ENCODE measurements at regions not wholly inside any gene's neighbourhood (a gene's known extent, or its start where the extent isn't known, plus 50 kb on each side); places are given as distances from the start of the nearest gene placed in this dataset.

DNA sequence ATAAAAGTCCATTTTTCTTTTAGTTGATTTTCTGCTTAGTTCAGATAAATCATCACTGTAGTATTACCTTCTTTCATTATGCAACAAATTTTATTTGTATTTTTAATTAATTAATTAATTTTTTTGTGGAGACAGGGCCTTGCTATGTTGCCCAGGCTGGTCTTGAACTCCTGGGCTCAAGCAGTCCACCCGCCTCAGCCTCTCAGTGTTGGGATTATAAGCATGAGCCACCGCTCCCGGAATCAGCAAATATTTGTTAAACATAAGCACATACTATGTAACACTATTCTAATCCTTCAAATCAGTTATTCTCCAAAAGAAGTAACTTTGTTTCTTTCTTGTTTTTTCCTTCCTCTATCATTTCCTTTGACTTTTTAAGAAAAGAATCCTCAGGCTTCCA lies 584.8 kb upstream of the ANKRD30A start:
- no peaks in the 10 kb centered on the region for H3K36me3 Mint-ChIP-seq (ENCODE audit: low read depth)
- H3K9me3 Mint-ChIP-seq (ENCODE audit: low read depth) = peaks cover 3% of the 10 kb centered on the region
- peaks cover 15% of the 10 kb centered on the region for H3K4me1 Mint-ChIP-seq (ENCODE audit: low read depth)
- no peak overlapping the region for H3K4me3 Mint-ChIP-seq (ENCODE audit: unreplicated experiment)
- H3K27me3 Mint-ChIP-seq (ENCODE audit: low read depth) = no peaks in the 10 kb centered on the region
- TF ChIP-seq, protein P1, sequence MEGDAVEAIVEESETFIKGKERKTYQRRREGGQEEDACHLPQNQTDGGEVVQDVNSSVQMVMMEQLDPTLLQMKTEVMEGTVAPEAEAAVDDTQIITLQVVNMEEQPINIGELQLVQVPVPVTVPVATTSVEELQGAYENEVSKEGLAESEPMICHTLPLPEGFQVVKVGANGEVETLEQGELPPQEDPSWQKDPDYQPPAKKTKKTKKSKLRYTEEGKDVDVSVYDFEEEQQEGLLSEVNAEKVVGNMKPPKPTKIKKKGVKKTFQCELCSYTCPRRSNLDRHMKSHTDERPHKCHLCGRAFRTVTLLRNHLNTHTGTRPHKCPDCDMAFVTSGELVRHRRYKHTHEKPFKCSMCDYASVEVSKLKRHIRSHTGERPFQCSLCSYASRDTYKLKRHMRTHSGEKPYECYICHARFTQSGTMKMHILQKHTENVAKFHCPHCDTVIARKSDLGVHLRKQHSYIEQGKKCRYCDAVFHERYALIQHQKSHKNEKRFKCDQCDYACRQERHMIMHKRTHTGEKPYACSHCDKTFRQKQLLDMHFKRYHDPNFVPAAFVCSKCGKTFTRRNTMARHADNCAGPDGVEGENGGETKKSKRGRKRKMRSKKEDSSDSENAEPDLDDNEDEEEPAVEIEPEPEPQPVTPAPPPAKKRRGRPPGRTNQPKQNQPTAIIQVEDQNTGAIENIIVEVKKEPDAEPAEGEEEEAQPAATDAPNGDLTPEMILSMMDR (IDR thresholded peaks at IDR 0.05) = no peak
- DNase-seq (ENCODE audit: low spot score) = no peak
- no peak overlapping the region for H3K27ac Mint-ChIP-seq (ENCODE audit: unreplicated experiment)

DNA sequence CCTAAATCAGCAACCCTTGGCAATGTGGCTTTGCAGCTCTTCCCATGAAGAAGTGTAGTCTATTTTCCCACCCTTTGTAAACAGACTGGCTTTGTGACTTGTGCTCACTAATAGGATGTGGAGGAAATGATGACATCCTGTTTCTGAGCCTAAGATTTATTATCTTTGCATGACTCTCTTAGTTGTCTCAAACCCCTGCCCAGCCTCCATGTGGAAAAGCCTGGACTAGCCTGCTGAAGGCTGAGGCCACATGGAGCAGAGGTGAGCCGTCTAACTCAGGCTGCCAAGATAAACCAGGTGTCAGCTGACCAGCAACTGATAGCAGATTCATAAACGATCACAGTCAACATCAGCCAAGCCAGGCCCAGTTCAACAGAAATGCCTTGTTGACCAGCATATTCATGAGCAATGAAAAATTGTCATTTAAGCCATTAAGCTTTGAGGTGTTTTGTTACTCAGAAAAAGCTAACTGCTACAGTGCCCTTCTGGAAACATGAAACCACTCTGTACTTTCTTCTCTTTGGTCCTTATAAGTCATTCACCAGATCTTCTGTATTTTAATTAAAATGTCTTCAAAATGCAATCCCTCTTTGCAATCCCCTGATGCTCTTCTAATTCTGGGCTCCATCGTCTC lies 586.3 kb upstream of the ANKRD30A start:
- Mint-ChIP-seq H3K36me3 (ENCODE audit: low read depth) (no peaks in the 10 kb centered on the region), H3K4me3 (ENCODE audit: unreplicated experiment) (no peak overlapping the region), H3K27ac (ENCODE audit: unreplicated experiment) (peak overlapping the region; percentile 84), H3K4me1 (ENCODE audit: low read depth) (peaks cover 30% of the 10 kb centered on the region), H3K9me3 (ENCODE audit: low read depth) (peaks cover 3% of the 10 kb centered on the region), H3K27me3 (ENCODE audit: low read depth) (no peaks in the 10 kb centered on the region)
- DNase-seq (ENCODE audit: low spot score) = no peak
- TF ChIP-seq, protein P1 (IDR thresholded peaks at IDR 0.05) = no peak

DNA sequence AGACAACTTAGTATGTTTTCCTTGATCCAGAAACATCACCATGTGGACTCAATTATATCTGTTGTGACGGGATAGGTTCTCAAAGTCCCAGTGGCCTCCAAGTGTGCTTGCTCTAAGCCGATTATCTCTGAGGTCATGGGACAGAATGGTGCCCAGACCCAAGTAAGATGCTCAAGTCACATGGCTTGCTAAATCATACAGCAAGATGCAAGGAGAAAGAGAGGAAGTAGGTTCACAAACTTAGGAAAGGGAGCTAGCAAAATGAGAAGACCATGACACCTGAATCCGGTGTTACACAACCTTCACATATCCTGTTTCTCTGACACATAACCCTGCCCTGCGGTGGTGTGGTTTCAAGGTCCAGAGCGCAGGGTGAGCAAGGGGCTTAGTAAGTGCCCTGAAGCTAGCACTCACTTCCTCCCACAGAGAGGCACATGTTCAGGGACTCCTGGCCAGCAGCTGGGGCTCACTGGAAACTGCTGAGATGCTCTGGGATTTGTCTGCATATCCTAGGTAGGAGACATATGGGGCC lies 590.9 kb upstream of the ANKRD30A start:
- Mint-ChIP-seq H3K27me3 (ENCODE audit: low read depth) (no peaks in the 10 kb centered on the region), H3K4me3 (ENCODE audit: unreplicated experiment) (no peak overlapping the region), H3K36me3 (ENCODE audit: low read depth) (peaks cover under 1% of the 10 kb centered on the region), H3K4me1 (ENCODE audit: low read depth) (peaks cover 29% of the 10 kb centered on the region), H3K27ac (ENCODE audit: unreplicated experiment) (no peak overlapping the region), H3K9me3 (ENCODE audit: low read depth) (peaks cover 6% of the 10 kb centered on the region)
- TF ChIP-seq, protein P1 (IDR thresholded peaks at IDR 0.05) = no peak
- DNase-seq (ENCODE audit: low spot score) = no peak

DNA sequence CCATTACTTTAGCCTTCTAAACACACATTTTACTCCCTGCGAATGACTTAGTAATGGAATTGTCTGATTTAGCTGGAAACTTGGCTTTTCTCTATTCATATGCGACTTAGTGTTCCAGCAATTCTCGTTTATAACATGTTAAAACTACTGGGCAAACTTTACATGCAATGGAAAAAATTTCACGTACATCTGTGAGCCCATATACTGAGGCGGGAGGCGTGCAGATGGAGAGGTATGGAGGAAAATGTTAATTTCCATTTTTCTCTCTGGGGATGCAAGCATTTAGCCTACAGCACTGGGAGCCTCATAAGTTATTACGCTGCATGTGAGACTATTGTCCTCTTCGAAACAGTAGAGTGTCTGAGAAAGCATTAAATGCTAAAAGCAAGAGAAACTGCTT lies 591.5 kb upstream of the ANKRD30A start:
- H3K27ac Mint-ChIP-seq (ENCODE audit: unreplicated experiment) = no peak overlapping the region
- DNase-seq (ENCODE audit: low spot score) = no peak
- H3K27me3 Mint-ChIP-seq (ENCODE audit: low read depth) = no peaks in the 10 kb centered on the region
- TF ChIP-seq, protein P1 (IDR thresholded peaks at IDR 0.05) = no peak
- peaks cover 2% of the 10 kb centered on the region for H3K36me3 Mint-ChIP-seq (ENCODE audit: low read depth)
- H3K4me3 Mint-ChIP-seq (ENCODE audit: unreplicated experiment) = no peak overlapping the region
- peaks cover 23% of the 10 kb centered on the region for H3K4me1 Mint-ChIP-seq (ENCODE audit: low read depth)
- H3K9me3 Mint-ChIP-seq (ENCODE audit: low read depth) = peaks cover 5% of the 10 kb centered on the region

DNA sequence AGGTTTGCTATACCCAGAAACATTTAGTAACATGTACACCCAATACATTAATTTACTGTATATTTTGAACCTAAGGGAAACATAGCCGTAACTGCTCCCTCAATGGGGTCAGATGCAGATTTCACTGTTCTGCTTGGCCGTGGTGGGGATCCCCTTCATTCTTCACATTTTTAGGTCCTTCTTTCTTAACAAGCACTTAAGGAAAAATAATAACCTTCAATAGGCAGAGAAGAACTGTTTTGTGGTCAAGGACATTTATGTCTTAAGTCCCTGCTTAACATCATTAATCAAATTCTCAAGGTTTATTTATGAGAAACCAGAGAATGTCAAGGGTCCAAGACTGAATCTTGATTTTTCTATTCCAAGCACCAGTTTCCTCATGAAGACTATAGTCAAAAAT lies 592.1 kb upstream of the ANKRD30A start:
- H3K27ac Mint-ChIP-seq (ENCODE audit: unreplicated experiment) = no peak overlapping the region
- no peak overlapping the region for H3K4me3 Mint-ChIP-seq (ENCODE audit: unreplicated experiment)
- H3K27me3 Mint-ChIP-seq (ENCODE audit: low read depth) = no peaks in the 10 kb centered on the region
- DNase-seq (ENCODE audit: low spot score) = no peak
- peaks cover 2% of the 10 kb centered on the region for H3K36me3 Mint-ChIP-seq (ENCODE audit: low read depth)
- H3K9me3 Mint-ChIP-seq (ENCODE audit: low read depth) = peaks cover 5% of the 10 kb centered on the region
- peaks cover 17% of the 10 kb centered on the region for H3K4me1 Mint-ChIP-seq (ENCODE audit: low read depth)
- TF ChIP-seq, protein P1 (IDR thresholded peaks at IDR 0.05) = no peak

Data from chondrocyte (in vitro differentiated cells).